ENCODE measurements at regions not wholly inside any gene's neighbourhood (a gene's known extent, or its start where the extent isn't known, plus 50 kb on each side); places are given as distances from the start of the nearest gene placed in this dataset.
"Not testable (repeated sequence)": the region's sequence is repeated elsewhere in the genome, so short reads cannot be mapped to it uniquely, and the experiment has no call there.

- Histone ChIP-seq H3K4me1 (no peaks in the 10 kb centered on the region), H3K27ac (no peak overlapping the region), H3K9me3 (peaks cover 0 to 7% (median 0%) of the 10 kb centered on the region in 3 donors), H3K36me3 (no peaks in the 10 kb centered on the region), H3K4me3 (no peak overlapping the region), H3K27me3 (no peaks in the 10 kb centered on the region)
- TF ChIP-seq CTCF (IDR thresholded peaks at IDR 0.05): no peak
- intact Hi-C loops (cut with DNase I; ENCODE audit: low total_unique reads): no loop called here
- no peak for DNase-seq
These were observed 51.9 kb upstream of the TCERG1L start for GRCh38 chr10:131363416-131363815.

DNA sequence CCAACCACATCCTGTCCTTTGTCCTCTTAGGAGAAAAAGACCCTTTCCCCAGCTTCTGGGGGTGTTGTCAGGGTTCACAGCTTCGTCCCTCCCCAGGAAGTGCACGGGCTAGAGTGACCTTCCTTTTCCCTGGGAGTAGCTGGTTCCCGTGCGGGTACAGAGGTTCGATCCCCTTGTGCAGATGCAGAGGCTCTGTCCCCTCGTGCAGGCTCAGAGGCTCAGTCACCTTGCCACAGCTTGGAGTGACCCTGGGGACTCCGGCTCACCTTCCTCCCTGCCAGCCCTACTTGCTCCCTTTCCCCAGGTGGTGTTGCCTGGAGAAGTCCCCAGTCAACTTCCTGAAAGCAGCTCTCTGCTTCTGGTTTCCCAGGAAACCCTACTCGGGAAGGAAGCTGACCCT, 60.0 kb upstream of the TCERG1L start:
- no peak for DNase-seq
- Histone ChIP-seq H3K4me1 (no peaks in the 10 kb centered on the region), H3K36me3 (no peaks in the 10 kb centered on the region), H3K27me3 (peaks cover 0 to 5% of the 10 kb centered on the region in 2 donors), H3K4me3 (no peak overlapping the region), H3K27ac (no peak overlapping the region), H3K9me3 (peaks cover 2 to 15% (median 4%) of the 10 kb centered on the region in 3 donors)
- intact Hi-C loops (cut with DNase I; ENCODE audit: low total_unique reads): no loop called here
- no peak for TF ChIP-seq CTCF (IDR thresholded peaks at IDR 0.05)

DNA sequence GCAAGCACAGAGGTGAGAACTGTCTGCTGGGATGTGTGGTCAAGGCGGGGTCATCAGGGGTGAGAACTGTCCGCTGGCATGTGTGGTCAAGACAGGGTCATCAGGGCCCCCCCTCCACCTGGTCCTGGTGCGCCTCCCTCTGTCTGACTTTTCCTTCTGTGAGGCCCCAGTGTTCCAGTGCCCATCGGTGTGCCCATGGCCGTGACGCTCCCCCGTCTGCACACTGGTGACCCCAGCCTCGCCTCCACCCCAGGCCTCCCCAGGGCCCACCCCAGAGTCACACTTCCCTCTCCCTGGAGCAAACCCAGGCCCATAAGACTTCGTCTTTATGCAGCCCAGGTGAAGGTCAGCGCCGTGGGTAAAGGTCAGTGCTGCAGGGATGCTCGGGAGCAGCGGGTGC, 70.1 kb upstream of the TCERG1L start:
- Histone ChIP-seq H3K4me1 (no peaks in the 10 kb centered on the region), H3K36me3 (no peaks in the 10 kb centered on the region), H3K4me3 (no peak overlapping the region), H3K27ac (no peak overlapping the region), H3K27me3 (no peaks in the 10 kb centered on the region), H3K9me3 (no peaks in the 10 kb centered on the region)
- no peak for DNase-seq
- TF ChIP-seq CTCF (IDR thresholded peaks at IDR 0.05): no peak
- intact Hi-C loops (cut with DNase I; ENCODE audit: low total_unique reads): no loop called here

GRCh38 chr10:131385161-131385872, 73.8 kb upstream of the TCERG1L start:
- not testable (repeated sequence) for DNase-seq

GRCh38 chr10:131387018-131387529, 75.6 kb upstream of the TCERG1L start:
- intact Hi-C loops (cut with DNase I; ENCODE audit: low total_unique reads): no loop called here

More at GRCh38 chr10:131385161-131385872, 73.8 kb upstream of the TCERG1L start:
- H3K4me3 ChIP-seq; H3K27ac ChIP-seq; H3K9me3 ChIP-seq; intact Hi-C loops (cut with DNase I; ENCODE audit: low total_unique reads); H3K4me1 ChIP-seq; H3K27me3 ChIP-seq; H3K36me3 ChIP-seq: not testable (repeated sequence)

More at GRCh38 chr10:131387018-131387529, 75.6 kb upstream of the TCERG1L start:
- Histone ChIP-seq H3K27me3 (no peaks in the 10 kb centered on the region), H3K36me3 (no peaks in the 10 kb centered on the region), H3K9me3 (no peaks in the 10 kb centered on the region), H3K4me1 (no peaks in the 10 kb centered on the region), H3K4me3 (no peak overlapping the region), H3K27ac (no peak overlapping the region)
- DNase-seq: no peak
- no peak for TF ChIP-seq CTCF (IDR thresholded peaks at IDR 0.05)

Data from tibial artery (tissue), 4 donors.